Upper lobe of left lung (tissue), 6 donors: ENCODE measurements at regions not wholly inside any gene's neighbourhood (a gene's known extent, or its start where the extent isn't known, plus 50 kb on each side); places are given as distances from the start of the nearest gene placed in this dataset.
"Not testable (repeated sequence)": the region's sequence is repeated elsewhere in the genome, so short reads cannot be mapped to it uniquely, and the experiment has no call there.

Experiments used
- ATAC-seq, 2 donors: fragments of 200-7000 bp; cut with Tn5 transposase; one replicate each; pipeline ENCODE4 v1.9.1; 2022; ENCODE audit warnings: mild to moderate bottlenecking in 2 of 2, moderate library complexity in 2 of 2; ENCODE audit not compliant: low FRiP score in 2 of 2
- DNase-seq, 2 donors: peaks; one replicate each; pipeline ENCODE4 v3.0.0-alpha.2; 2019 to 2020
- H3K27ac ChIP-seq, 4 donors: fragments of 200-600 bp; sonication (generic); one replicate each; pipeline ENCODE4 v1.5.1; 2016 to 2019
- H3K27me3 ChIP-seq, 4 donors: fragments of 200-600 bp; sonication (generic); one replicate each; pipeline ENCODE4 v1.5.1; 2017 to 2019
- H3K36me3 ChIP-seq, 4 donors: fragments of 200-600 bp; sonication (generic); one replicate each; pipeline ENCODE4 v1.5.1; 2016 to 2019
- H3K4me1 ChIP-seq, 4 donors: fragments of 200-600 bp; sonication (generic); one replicate each; pipeline ENCODE4 v1.5.1; 2018 to 2019
- H3K4me3 ChIP-seq, 4 donors: fragments of 200-600 bp; sonication (generic); one replicate each; pipeline ENCODE4 v1.5.1; 2017 to 2019; ENCODE audit warnings: mild to moderate bottlenecking in 2 of 4, moderate library complexity in 1 of 4
- H3K9me3 ChIP-seq, 4 donors: fragments of 200-600 bp; sonication (generic); one replicate each; pipeline ENCODE4 v1.5.1; 2018 to 2019
- EP300 ChIP-seq, 4 donors: sonication (generic); formaldehyde crosslinking; IDR thresholded peaks; one replicate each; pipeline ENCODE4 v1.5.1; 2017; ENCODE audit warnings: antibody characterized with exemption in 4 of 4, control low read depth in 2 of 4
- POLR2A ChIP-seq, 4 donors: fragments of 450-650 bp; IDR thresholded peaks; one replicate each; pipeline ENCODE4 v1.5.1; 2016 to 2017; ENCODE audit warnings: antibody characterized with exemption in 4 of 4, mild to moderate bottlenecking in 2 of 4
- POLR2AphosphoS5 ChIP-seq, 2 donors: sonication (generic); formaldehyde crosslinking; IDR thresholded peaks; one replicate each; pipeline ENCODE4 v1.5.1; 2017; ENCODE audit warnings: antibody characterized with exemption in 2 of 2
- WGBS, 2 donors: methylation state at CpG; one replicate each; pipeline ENCODE4 v1.1.5; 2017 to 2018; 5-methylcytosine and 5-hydroxymethylcytosine counted together
- TF ChIP-seq, protein P1 (sequence below), 6 experiments: fragments of 450-650 bp in 4 of 6; fragments of 200-600 bp in 2 of 6; sonication (generic) in 2 of 6; IDR thresholded peaks; one replicate each; pipeline ENCODE4 v1.5.1; 2016 to 2019; ENCODE audit warnings: antibody characterized with exemption in 6 of 6
- donor health status: DM: no; HTN: no; CAD: no; lungs with moderate emphysema.
- donor health status: DM: no; HTN: yes; CAD: no; lungs with severe emphysema.

DNA sequence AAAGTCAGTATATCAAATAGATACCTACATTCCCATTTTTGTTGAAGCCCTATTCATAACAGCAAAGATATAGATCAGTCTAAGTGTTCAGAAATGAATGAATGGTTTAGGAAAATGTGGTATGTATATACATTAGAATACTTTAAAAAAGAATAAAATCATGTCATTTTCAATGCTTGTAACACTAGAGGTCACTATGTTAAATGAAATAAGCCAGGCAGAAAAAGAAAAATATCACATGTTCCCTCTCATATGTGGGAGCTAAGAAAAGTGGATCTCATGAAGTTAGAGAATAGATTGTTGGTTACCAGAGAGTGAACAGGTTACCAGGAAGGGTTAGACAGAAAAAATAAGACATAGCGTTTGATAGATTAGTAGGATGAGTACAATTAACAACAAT lies 1111.0 kb upstream of the SLC39A10 start:
- no peak overlapping the region for H3K4me3 ChIP-seq
- H3K36me3 ChIP-seq: no peaks in the 10 kb centered on the region
- no peak overlapping the region for H3K27ac ChIP-seq
- DNase-seq (no peak), ATAC-seq (no peak)
- no peaks in the 10 kb centered on the region for H3K27me3 ChIP-seq
- no peaks in the 10 kb centered on the region for H3K4me1 ChIP-seq
- WGBS, 2 donors: 57 to 74% methylated on average over 1 of the region's 1 CpG
- H3K9me3 ChIP-seq: no peaks in the 10 kb centered on the region
- no peak for TF ChIP-seq POLR2AphosphoS5 (IDR thresholded peaks at IDR 0.05)
- TF ChIP-seq, protein P1, sequence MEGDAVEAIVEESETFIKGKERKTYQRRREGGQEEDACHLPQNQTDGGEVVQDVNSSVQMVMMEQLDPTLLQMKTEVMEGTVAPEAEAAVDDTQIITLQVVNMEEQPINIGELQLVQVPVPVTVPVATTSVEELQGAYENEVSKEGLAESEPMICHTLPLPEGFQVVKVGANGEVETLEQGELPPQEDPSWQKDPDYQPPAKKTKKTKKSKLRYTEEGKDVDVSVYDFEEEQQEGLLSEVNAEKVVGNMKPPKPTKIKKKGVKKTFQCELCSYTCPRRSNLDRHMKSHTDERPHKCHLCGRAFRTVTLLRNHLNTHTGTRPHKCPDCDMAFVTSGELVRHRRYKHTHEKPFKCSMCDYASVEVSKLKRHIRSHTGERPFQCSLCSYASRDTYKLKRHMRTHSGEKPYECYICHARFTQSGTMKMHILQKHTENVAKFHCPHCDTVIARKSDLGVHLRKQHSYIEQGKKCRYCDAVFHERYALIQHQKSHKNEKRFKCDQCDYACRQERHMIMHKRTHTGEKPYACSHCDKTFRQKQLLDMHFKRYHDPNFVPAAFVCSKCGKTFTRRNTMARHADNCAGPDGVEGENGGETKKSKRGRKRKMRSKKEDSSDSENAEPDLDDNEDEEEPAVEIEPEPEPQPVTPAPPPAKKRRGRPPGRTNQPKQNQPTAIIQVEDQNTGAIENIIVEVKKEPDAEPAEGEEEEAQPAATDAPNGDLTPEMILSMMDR (IDR thresholded peaks at IDR 0.05): no peak
- no peak for TF ChIP-seq EP300 (IDR thresholded peaks at IDR 0.05)
- TF ChIP-seq POLR2A (IDR thresholded peaks at IDR 0.05): no peak

DNA sequence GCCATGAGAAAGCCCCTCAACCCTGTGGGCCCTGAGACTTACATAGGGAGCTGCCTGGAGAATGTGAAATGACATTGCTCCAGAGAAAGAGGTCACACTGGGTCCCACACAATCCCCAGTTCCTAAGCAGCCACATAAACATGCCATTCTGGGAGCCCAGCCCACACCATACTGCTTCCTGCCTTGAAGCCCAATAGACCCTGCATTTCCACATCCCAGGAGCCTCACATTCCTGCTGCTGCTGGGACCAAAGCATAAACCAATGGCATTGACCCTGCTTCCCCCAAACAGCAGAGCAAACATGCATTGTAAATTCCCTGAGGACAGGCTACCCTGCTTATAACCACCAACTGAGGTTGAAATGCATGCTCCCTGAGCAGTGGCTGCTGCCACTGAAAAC lies 1117.6 kb upstream of the SLC39A10 start:
- Histone ChIP-seq H3K36me3 (no peaks in the 10 kb centered on the region), H3K27me3 (no peaks in the 10 kb centered on the region), H3K4me1 (no peaks in the 10 kb centered on the region), H3K4me3 (no peak overlapping the region), H3K9me3 (no peaks in the 10 kb centered on the region), H3K27ac (no peak overlapping the region)
- TF ChIP-seq POLR2AphosphoS5 (IDR thresholded peaks at IDR 0.05): no peak
- TF ChIP-seq EP300 (IDR thresholded peaks at IDR 0.05): no peak
- no peak for TF ChIP-seq POLR2A (IDR thresholded peaks at IDR 0.05)
- TF ChIP-seq, protein P1 (IDR thresholded peaks at IDR 0.05): no peak
- DNase-seq (no peak), ATAC-seq (no peak)

DNA sequence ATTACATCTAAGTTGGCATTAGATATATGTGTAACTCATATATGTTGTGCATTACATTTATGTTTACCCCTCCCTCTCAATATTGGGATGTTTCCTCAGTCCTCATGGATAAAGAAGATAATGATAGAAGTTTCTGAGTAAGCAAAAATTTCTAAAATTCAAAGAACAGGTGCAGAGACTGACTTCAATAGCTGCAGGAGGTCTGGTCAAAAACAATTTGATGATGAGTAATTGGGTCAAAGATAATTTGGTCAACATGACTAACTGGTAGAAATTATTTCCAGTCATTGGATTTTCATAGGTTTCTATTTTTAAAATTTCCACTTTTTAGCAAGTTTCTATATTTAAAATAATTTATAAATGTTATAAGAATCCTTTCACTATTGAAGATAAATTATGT lies 1130.9 kb upstream of the SLC39A10 start:
- no peak overlapping the region for H3K27ac ChIP-seq
- no peak overlapping the region for H3K4me3 ChIP-seq
- H3K4me1 ChIP-seq: no peaks in the 10 kb centered on the region
- ATAC-seq: no peak
- H3K9me3 ChIP-seq: no peaks in the 10 kb centered on the region
- no peak for DNase-seq
- TF ChIP-seq POLR2AphosphoS5 (IDR thresholded peaks at IDR 0.05) (no peak), EP300 (IDR thresholded peaks at IDR 0.05) (no peak), POLR2A (IDR thresholded peaks at IDR 0.05) (no peak)
- TF ChIP-seq, protein P1 (IDR thresholded peaks at IDR 0.05): no peak
- H3K36me3 ChIP-seq: no peaks in the 10 kb centered on the region
- H3K27me3 ChIP-seq: no peaks in the 10 kb centered on the region

DNA sequence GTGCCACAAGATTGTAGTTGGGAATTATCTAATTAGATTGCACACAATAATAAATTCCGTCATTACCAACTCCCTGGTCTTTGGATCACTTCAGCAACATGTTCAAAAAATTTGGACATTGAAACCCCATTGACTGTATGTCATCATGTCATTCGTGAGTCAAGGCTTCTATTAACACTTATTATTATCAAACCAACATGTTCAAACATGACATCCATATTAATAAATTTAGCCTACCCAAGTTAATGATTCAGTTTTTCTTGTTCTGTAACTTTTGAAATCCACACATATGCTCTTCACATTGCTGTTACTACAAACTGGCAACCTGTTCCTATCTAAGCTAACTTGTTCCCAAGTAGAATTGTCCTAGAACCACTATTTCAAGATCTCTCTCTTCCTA lies 1142.7 kb upstream of the SLC39A10 start:
- H3K4me1 ChIP-seq: no peaks in the 10 kb centered on the region
- no peak for ATAC-seq
- no peaks in the 10 kb centered on the region for H3K36me3 ChIP-seq
- H3K9me3 ChIP-seq: no peaks in the 10 kb centered on the region
- no peaks in the 10 kb centered on the region for H3K27me3 ChIP-seq
- WGBS, 2 donors: 65 to 66% methylated on average over 2 of the region's 2 CpGs
- no peak for DNase-seq
- H3K27ac ChIP-seq: no peak overlapping the region
- TF ChIP-seq, protein P1 (IDR thresholded peaks at IDR 0.05): no peak
- TF ChIP-seq POLR2A (IDR thresholded peaks at IDR 0.05) (no peak), POLR2AphosphoS5 (IDR thresholded peaks at IDR 0.05) (no peak), EP300 (IDR thresholded peaks at IDR 0.05) (no peak)
- no peak overlapping the region for H3K4me3 ChIP-seq

DNA sequence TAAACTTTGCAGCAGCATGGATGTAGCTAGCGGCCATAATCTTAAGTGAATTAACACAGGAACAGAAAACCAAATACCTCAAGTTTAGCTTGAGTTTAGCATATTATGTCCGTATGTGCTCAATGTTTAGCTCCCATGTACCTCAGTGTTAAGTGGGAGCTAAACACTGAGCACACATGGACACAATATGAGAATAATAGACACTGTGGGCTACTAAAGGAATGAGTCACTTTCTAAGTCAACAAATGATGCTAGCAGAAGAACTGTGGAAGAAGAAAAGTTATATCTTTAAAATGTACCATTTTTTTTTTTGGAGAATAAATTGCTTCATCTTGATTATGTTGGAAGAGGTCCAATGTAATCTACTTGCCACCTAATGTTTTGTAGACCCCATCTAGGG lies 1146.0 kb upstream of the SLC39A10 start:
- not testable (repeated sequence) for H3K4me3 ChIP-seq, H3K36me3 ChIP-seq, H3K4me1 ChIP-seq, H3K9me3 ChIP-seq, DNase-seq, H3K27me3 ChIP-seq, H3K27ac ChIP-seq, ATAC-seq
- 80 to 90% methylated on average over 2 of the region's 2 CpGs for WGBS, 2 donors

DNA sequence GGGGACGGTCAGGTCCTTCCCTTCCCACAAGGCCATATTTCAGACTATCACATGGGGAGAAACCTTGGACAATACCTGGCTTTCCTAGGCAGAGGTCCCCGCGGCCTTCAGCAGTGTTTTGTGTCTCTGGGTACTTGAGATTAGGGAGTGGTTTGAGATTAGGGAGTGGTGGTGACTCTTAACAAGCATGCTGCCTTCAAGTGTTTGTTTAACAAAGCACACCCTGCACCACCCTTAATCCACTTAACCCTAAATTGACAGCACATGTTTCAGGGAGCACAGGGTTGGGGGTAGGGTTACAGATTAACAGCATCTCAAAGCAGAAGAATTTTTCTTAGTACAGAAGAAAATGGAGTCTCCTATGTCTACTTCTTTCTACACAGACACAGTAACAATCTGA lies 1152.2 kb upstream of the SLC39A10 start:
- H3K27me3 ChIP-seq, H3K4me1 ChIP-seq, DNase-seq, H3K4me3 ChIP-seq, H3K27ac ChIP-seq, H3K36me3 ChIP-seq, H3K9me3 ChIP-seq, ATAC-seq: not testable (repeated sequence)
- WGBS, 2 donors: 44 to 51% methylated on average over 2 to 3 of the region's 3 CpGs
